Chondrocyte (in vitro differentiated cells): ENCODE measurements at regions not wholly inside any gene's neighbourhood (a gene's known extent, or its start where the extent isn't known, plus 50 kb on each side); places are given as distances from the start of the nearest gene placed in this dataset.
"Not testable (repeated sequence)": the region's sequence is repeated elsewhere in the genome, so short reads cannot be mapped to it uniquely, and the experiment has no call there.

ENCODE experiments used
- DNase-seq: peaks from one replicate; pipeline ENCODE4 v3.0.0; 2021; ENCODE audit warnings: mixed read lengths, low spot score
- H3K27ac Mint-ChIP-seq: one replicate; pipeline ENCODE4 v1.8.0; 2021; ENCODE audit warnings: mild to moderate bottlenecking, moderate library complexity, mixed read lengths; ENCODE audit not compliant: unreplicated experiment
- H3K27me3 Mint-ChIP-seq: 2 replicates; pipeline ENCODE4 v1.8.0; 2021; ENCODE audit warnings: low read depth, mixed read lengths
- H3K36me3 Mint-ChIP-seq: 2 replicates; pipeline ENCODE4 v1.8.0; 2021; ENCODE audit warnings: low read depth, mixed read lengths
- H3K4me1 Mint-ChIP-seq: 2 replicates; pipeline ENCODE4 v1.8.0; 2021; ENCODE audit warnings: low read depth, mild to moderate bottlenecking, mixed read lengths
- H3K4me3 Mint-ChIP-seq: one replicate; pipeline ENCODE4 v1.8.0; 2021; ENCODE audit warnings: mild to moderate bottlenecking, moderate library complexity, mixed read lengths; ENCODE audit not compliant: unreplicated experiment
- H3K9me3 Mint-ChIP-seq: 2 replicates; pipeline ENCODE4 v1.8.0; 2021; ENCODE audit warnings: low read depth, mixed read lengths
- CTCF ChIP-seq: fragments of 200-600 bp; sonication (generic); IDR thresholded peaks from 2 replicates; pipeline ENCODE4 v1.5.0; 2021; ENCODE audit warnings: antibody characterized with exemption, mild to moderate bottlenecking, moderate library complexity

GRCh38 chr2:126049461-126049860 lies 606.5 kb upstream of the GYPC start:
- no peak for DNase-seq
- Mint-ChIP-seq H3K4me1 (no peaks in the 10 kb centered on the region), H3K9me3 (peaks cover 34% of the 10 kb centered on the region), H3K27me3 (no peaks in the 10 kb centered on the region), H3K36me3 (no peaks in the 10 kb centered on the region), H3K4me3 (no peak overlapping the region), H3K27ac (no peak overlapping the region)
- TF ChIP-seq CTCF, result no peak

GRCh38 chr2:126050991-126051736 lies 604.8 kb upstream of the GYPC start:
- no peak for TF ChIP-seq CTCF
- no peak for DNase-seq
- no peak overlapping the region for H3K27ac Mint-ChIP-seq
- peaks cover 1% of the 10 kb centered on the region for H3K36me3 Mint-ChIP-seq
- H3K27me3 Mint-ChIP-seq, result no peaks in the 10 kb centered on the region
- no peak overlapping the region for H3K4me3 Mint-ChIP-seq
- H3K9me3 Mint-ChIP-seq, result peaks cover 44% of the 10 kb centered on the region
- no peaks in the 10 kb centered on the region for H3K4me1 Mint-ChIP-seq

- not testable (repeated sequence) for H3K4me3 Mint-ChIP-seq, H3K36me3 Mint-ChIP-seq, DNase-seq, H3K27me3 Mint-ChIP-seq, H3K4me1 Mint-ChIP-seq, H3K27ac Mint-ChIP-seq
- H3K9me3 Mint-ChIP-seq, result peaks cover 44% of the 10 kb centered on the region
Observed at GRCh38 chr2:126051737-126052240, 604.2 kb upstream of the GYPC start.

GRCh38 chr2:126059379-126059778 lies 596.6 kb upstream of the GYPC start:
- TF ChIP-seq CTCF, result no peak
- peaks cover 1% of the 10 kb centered on the region for H3K36me3 Mint-ChIP-seq
- H3K9me3 Mint-ChIP-seq, result peaks cover 45% of the 10 kb centered on the region
- no peaks in the 10 kb centered on the region for H3K27me3 Mint-ChIP-seq
- no peak overlapping the region for H3K27ac Mint-ChIP-seq
- no peak for DNase-seq
- H3K4me3 Mint-ChIP-seq, result no peak overlapping the region
- no peaks in the 10 kb centered on the region for H3K4me1 Mint-ChIP-seq

GRCh38 chr2:126085011-126085795 lies 570.8 kb upstream of the GYPC start:
- Mint-ChIP-seq H3K36me3 (no peaks in the 10 kb centered on the region), H3K4me1 (no peaks in the 10 kb centered on the region), H3K4me3 (no peak overlapping the region), H3K27ac (no peak overlapping the region), H3K9me3 (peaks cover 10% of the 10 kb centered on the region), H3K27me3 (no peaks in the 10 kb centered on the region)
- no peak for TF ChIP-seq CTCF
- no peak for DNase-seq
